ENCODE measurements at regions not wholly inside any gene's neighbourhood (a gene's known extent, or its start where the extent isn't known, plus 50 kb on each side); places are given as distances from the start of the nearest gene placed in this dataset.

- Histone ChIP-seq H3K27ac (ENCODE audit: low read depth in 1 of 2, low read length in 2 of 2) (peak overlapping the region; percentile 7 to 31), H3K36me3 (ENCODE audit: control insufficient read depth in 4 of 4, insufficient read depth in 3 of 4, low read depth in 1 of 4, low read length in 3 of 4) (no peaks in the 10 kb centered on the region), H3K9ac (ENCODE audit: low read depth in 1 of 2, low read length in 2 of 2) (no peak overlapping the region), H3K4me1 (ENCODE audit: control insufficient read depth in 4 of 4, insufficient read depth in 4 of 4, low read length in 3 of 4) (no peaks in the 10 kb centered on the region), H3K9me3 (ENCODE audit: control insufficient read depth in 4 of 4, low read length in 3 of 4) (peaks cover 0 to 2% (median 0%) of the 10 kb centered on the region in 4 donors), H3K4me3 (ENCODE audit: low read depth in 1 of 3, low read length in 3 of 3) (no peak overlapping the region), H3K27me3 (ENCODE audit: control insufficient read depth in 4 of 4, insufficient read depth in 4 of 4, low read length in 3 of 4) (peaks cover 0 to 6% (median 0%) of the 10 kb centered on the region in 4 donors)
- no peak for DNase-seq (ENCODE audit: low spot score)
- WGBS, result 30% methylated on average over 20 of the region's 20 CpGs
- TF ChIP-seq ATF3 (IDR thresholded peaks at IDR 0.05) (no peak), TAF1 (conservative IDR thresholded peaks at IDR 0.05) (no peak), CTCF (IDR thresholded peaks at IDR 0.05; ENCODE audit: low read depth, low read length, missing input control) (no peak), RXRA (IDR thresholded peaks at IDR 0.05) (no peak), NR2F2 (IDR thresholded peaks at IDR 0.05) (no peak), SP1 (IDR thresholded peaks at IDR 0.05) (no peak), MAX (IDR thresholded peaks at IDR 0.05) (no peak), ZBTB33 (IDR thresholded peaks at IDR 0.05) (no peak), HNF4A (conservative IDR thresholded peaks at IDR 0.05) (no peak), GABPA (IDR thresholded peaks at IDR 0.05 in 1 of 2, conservative IDR thresholded peaks at IDR 0.05 in 1 of 2) (no peak), FOXA2 (IDR thresholded peaks at IDR 0.05) (no peak), EGR1 (IDR thresholded peaks at IDR 0.05; ENCODE audit: low read depth in 2 of 2) (no peak), FOXA1 (IDR thresholded peaks at IDR 0.05) (no peak), REST (IDR thresholded peaks at IDR 0.05) (no peak), HNF4G (IDR thresholded peaks at IDR 0.05) (no peak), YY1 (IDR thresholded peaks at IDR 0.05) (no peak), RAD21 (IDR thresholded peaks at IDR 0.05) (no peak), JUND (IDR thresholded peaks at IDR 0.05) (no peak)
Measured at GRCh38 chr10:10798102-10798863, 219.4 kb upstream of the CELF2 start.
